Fibroblast of the conjunctiva (primary cell): ENCODE measurements at regions not wholly inside any gene's neighbourhood (a gene's known extent, or its start where the extent isn't known, plus 50 kb on each side); places are given as distances from the start of the nearest gene placed in this dataset.
"Not testable (repeated sequence)": the region's sequence is repeated elsewhere in the genome, so short reads cannot be mapped to it uniquely, and the experiment has no call there.

ENCODE experiments used
- DNase-seq: peaks from one replicate; pipeline ENCODE4 v3.0.0-alpha.2; 2010; ENCODE audit warnings: low read depth

DNA sequence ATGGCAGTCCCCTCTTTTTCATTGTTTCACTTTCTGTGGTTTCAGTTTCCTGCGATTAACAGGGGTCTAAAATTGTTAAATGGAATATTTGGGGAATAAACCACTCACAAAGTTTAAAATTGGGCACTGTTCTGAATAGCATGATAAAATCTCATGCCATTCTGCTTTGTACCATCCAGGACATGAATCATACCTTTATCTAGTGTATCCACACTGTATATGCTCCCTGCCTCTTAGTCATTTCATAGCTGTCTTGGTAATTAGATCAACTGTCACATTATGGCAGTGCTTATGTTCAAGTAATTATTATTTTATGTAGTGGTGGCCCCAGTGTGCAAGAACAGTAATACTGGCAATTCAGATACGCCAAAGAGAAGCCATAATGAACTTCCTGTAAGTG is 734.5 kb downstream of the ZPLD1 start:
- no peak for DNase-seq

DNA sequence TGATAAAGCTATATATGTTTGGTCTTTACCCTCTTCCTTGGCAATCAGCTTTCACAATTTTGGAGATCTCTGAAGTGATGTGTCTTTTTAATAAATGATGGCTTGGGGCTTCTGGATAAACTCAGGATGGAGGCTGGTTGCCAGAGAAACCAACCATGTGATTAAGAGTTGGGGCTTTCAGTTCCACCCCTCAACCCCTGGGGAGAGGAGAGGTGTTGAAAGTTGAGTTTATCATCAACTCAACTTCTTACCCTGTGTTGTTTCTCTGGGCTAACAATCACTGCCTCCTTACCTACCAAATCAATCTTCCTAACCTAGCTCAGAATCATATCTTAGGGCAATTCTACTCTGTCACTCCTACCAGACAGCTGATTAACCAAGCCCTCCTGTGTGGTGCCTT is 735.8 kb downstream of the ZPLD1 start:
- no peak for DNase-seq

DNA sequence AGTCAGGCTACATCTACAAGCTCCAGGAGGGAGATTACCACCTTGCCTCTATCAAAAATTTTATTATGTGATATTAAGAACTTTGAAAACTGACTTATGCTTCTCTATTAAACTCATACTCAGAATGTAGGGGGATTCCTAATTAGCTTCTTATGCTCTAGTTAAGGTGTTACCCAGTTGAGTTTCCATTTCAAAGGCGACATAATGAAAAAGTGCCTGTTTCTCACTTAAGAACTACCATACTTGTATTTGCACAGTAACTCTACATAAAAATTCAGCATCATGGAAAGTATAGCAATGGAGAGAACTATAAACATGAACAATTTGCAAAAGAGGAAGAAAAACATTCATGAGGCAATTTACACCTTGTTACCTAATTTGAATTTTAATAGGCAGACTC is 739.1 kb downstream of the ZPLD1 start:
- no peak for DNase-seq

DNA sequence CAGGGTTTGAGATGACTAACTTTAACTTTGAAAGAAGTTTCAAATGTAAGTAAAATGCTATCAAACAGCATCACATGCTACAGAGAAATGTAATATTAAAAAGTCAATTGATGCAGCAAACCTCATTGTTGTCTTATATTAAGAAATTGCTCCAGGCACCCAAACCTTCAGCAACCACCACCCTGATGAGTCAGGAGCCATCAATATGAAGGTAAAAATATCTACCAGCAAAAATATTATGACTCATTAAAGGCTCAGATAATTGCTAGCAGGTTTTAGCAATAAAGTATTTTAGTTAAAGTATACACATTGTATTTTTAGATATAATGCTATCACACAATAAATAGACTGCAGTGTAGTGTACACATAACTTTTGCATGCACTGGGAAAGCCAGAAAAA is 746.3 kb downstream of the ZPLD1 start:
- DNase-seq, result no peak

DNA sequence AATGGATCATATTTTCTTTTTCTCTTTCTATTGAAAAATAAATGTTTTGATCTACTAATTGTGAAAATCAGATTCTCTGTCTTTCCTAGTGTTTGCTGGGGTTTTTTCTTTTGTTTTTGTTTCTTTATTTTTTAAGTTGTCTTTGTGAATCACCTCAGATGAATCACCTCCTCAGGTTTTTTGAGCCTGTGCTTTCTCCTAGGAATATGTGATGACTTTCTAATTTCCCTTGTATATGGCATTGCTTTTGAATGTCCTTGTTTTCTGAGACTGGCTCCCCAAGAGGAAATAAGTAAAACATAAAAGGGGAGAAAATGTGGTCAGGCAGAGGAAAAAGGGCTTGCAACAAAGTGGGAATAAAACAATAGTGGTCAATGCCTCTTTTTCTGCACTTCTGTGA is 750.0 kb downstream of the ZPLD1 start:
- no peak for DNase-seq

DNA sequence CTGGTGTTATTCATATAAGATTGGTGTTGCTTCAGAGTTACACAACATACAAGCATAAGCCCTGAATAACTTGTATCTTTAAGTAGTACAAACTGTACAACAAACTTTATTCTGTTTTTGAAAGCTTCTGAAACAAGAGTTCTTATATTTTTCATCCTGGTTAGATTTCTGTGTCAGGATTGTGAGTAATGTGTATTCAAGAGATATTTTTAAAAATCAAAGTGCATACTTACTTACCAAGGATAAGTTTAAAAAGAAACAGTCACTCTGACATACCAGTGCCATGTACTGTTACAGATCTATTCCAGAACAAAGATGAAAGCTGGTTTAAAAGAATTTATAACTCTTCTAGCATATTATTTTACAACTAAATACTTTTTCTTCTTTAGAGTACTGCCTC is 755.1 kb downstream of the ZPLD1 start:
- no peak for DNase-seq

DNA sequence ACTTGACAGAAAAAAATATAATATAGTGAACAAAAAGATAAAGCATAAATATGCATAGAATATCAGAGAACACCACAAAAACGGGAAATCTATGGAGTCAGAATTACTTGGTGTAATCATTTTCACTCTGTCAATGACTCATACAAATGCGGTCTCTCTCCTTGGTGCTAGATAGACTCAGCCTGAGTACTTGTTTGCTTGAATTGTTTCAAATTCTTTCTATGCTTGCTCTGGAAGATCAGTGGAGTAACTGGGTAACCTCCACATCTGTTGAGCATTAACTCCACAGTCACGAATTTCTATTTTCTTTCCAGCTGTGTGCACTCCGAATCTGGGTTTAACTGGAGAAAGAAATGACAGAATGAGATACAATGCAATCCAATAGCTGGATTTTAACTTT is 760.4 kb downstream of the ZPLD1 start:
- DNase-seq, result no peak

DNA sequence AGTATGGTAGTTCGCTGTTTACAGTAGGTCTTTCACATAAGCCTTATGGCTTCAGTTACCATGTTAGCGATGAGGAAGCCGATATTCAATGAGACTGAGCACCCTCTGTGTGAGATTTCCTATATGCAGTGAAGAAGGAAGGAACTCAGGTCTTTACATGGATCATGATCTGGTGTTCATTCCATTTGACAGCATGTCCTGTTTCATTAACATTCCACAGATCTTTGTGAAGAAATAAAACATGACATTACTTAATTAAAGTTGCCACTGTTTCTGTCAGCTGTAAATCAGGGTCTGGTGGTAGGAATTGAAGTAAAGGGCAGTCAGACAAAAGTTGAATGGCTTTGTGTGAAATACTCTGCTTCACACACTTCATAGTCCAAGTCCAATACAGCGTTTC is 768.6 kb downstream of the ZPLD1 start:
- DNase-seq, result no peak

DNA sequence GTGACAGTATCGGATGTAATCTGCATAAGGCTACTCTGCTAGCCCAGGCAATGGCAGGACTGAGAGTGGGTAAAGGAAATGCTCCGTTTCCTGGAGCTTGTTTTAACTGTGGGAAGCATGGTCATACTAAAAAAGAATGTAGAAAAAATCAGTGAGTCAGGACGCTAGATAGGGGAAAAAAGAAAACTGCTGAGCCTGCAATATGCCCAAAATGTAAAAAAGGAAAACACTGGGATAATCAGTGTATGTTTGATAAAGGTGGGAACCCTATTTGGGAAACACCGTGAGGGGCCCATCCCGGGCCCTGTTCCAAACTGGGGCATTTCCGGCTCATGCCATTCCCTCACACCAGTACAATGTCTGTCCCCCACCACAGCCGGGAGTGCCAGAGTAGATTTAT is 775.8 kb downstream of the ZPLD1 start:
- DNase-seq, result no peak

DNA sequence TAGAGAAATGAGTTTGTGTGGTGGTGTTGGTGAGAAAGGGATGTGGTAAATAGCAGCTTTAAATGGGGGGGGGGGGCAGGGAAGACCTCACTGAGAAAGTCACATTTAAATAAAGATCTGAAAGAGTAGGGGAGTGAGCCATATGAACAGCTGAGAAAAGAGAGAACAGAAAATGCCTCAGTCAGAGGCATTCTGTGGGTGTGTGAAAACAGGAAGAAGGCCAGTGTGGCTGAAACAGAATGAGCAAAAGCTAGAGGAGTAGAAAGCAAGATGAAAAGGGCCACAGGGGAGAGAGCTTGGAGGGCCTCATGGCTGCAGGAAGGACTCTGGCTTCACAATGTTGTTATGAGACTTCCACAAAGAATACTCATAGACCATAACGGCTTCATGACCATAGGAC is 783.3 kb downstream of the ZPLD1 start:
- no peak for DNase-seq

DNA sequence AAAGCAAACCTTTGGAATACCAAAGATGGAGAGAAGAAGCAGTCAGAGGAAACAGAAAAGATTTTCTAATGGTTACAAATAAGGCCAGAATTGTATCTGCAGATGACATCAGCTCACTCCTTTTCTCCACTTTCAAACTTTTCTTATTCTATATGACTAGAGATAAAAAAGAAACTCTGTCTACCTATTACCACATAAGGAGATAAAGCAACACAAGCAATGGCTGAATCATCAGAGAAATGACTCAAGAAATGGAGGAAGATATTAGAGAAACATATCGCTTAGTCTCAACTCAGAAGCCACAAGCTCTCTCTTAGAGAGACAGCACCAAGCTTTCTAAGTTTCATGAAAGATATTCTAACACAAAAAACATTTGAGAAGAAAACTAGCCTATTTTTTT is 784.0 kb downstream of the ZPLD1 start:
- no peak for DNase-seq

DNA sequence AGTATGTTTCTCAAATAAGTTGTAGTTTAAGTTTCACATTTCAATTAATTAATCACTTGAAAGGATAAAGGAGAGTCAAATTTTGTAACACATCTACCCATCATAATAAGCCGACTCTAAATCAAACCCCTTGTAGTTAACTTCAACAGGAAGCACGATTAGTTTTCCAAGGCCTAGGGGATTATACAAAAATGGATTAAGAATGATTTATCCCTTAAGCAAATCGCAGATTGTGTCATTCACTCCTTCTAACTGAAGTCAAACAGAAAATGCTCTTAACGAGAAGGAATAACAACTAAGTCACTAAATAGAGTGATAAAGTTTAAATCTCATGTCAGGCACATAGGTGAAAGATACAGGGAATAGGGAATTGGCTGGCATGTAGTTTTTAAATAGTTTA is 792.8 kb downstream of the ZPLD1 start:
- DNase-seq, result no peak

DNA sequence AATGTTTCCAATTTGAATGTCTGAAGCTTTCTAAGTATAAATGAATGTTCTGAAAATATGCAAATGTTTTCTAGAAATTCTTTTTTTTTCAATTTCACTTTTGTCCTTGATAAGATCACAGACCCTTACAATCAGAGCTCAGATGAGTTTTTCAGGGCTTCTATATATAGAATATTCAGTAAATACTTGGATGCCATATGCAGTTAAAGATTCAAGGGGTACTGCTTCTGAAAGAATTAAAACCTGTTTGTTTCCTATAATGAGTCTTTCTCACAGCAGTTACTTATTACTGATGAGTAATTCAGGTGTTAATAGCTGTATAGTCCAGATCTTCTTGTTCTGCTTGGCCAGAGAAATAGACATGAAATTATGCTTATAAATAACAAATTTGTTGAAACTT is 812.6 kb downstream of the ZPLD1 start:
- no peak for DNase-seq

DNA sequence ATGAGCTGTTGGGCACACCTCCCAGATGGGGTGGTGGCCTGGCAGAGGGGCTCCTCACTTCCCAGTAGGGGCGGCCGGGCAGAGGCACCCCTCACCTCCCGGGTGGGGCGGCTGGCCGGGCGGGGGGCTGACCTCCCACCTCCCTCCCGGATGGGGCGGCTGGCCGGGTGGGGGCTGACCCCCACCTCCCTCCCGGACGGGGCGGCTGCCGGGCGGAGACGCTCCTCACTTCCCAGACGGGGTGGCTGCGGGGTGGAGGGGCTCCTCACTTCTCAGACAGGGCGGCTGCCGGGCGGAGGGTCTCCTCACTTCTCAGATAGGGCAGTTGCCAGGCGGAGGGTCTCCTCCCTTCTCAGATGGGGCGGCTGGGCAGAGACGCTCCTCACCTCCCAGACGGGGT is 820.0 kb downstream of the ZPLD1 start:
- not testable (repeated sequence) for DNase-seq

DNA sequence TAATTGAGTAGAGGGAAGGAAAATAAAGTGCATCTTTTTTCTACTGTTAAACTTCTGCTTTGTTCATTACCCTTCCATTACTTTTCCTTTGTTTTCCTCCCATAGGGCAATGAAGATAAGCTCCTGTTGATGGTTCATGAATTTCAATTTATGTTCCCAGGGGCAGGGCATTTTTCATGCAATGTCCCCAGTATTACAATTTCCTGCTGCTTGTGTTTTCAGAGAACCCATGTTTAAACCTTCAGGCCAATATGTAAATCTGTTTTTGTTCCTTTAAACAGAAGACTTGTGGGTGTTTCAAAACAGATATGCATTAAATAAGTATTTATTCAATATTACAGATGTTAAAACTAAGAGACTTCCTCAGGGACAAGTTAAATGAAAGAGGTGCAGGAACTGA is 834.5 kb downstream of the ZPLD1 start:
- DNase-seq, result no peak

DNA sequence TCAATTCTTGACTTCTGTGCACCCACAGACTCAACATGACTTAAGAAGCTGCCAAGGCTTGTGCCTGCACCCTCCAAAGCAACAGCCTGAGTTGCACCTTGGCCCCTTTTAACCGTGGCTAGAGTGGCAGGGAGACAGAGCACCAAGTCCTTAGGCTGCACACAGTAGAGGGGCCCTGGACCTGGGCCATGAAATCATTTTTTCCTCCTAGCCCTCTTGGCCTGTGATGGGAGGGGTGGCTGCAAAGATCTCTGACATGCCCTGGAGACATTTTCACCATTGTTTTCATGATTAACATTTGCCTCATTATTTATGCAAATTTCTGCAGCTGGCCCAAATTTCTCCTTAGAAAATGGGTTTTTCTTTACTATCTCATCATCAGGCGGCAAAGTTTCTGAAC is 836.8 kb downstream of the ZPLD1 start:
- DNase-seq, result no peak

DNA sequence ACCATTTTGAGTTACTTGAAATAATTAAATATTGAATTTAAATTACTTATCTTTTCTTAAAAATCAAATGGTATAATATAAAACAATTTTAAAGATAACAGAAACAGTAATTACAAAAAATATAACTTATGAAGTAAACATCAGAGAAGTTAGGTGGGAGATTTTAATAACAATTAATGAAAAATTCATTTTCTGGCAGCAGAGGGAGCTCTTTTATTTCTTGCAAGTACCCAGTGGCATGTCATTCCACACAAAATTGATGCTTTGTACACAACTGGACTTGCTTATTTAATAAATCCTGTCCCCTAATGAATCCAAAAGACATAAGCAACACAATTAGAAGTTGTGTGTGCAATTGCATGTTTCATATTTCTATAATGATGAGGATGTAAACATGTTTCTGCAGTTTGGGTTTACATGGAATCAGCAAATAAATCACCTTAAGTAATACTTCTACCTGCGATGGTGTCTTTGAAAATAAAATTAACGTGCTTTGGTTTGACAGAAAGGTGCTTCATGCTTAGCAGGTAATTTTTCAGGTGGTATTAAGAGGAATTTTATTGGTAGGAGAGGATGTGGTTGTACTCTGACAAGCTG is 861.3 kb downstream of the ZPLD1 start:
- DNase-seq, result peak; percentile 0

DNA sequence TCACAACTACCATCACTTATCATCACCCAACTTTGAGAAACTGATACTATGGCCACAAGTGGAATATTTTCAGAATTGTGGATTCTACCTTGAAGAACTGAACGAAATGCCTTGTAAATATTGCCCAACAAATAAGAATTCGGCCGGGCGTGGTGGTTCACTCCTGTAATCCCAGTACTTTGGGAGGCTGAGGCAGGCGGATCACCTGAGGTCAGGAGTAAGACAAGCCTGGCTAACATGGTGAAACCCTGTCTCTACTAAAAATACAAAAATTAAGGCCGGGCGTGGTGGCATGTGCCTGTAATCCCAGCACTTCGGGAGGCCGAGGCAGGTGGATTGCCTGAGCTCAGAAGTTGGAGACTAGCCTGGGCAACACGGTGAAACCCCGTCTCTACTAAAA is 862.7 kb downstream of the ZPLD1 start:
- not testable (repeated sequence) for DNase-seq

DNA sequence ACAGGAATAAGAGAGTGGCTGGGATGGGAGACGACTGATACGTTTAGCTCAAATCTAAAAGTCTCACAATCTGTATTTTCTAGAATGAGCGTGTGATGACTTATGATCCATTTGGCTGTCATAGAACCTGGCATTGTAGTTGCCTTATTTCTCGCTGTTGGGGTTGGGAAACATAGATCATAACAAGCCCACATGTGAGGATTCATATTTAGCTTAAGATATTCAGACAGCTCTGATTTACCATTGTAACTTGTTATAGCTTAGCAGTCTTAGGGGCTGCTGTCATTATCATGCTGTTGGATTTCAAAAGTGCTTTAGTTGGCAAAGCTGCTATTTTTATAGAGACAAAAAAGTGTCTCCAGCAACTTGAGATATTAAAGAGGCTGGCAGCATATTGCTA is 871.3 kb downstream of the ZPLD1 start:
- no peak for DNase-seq

DNA sequence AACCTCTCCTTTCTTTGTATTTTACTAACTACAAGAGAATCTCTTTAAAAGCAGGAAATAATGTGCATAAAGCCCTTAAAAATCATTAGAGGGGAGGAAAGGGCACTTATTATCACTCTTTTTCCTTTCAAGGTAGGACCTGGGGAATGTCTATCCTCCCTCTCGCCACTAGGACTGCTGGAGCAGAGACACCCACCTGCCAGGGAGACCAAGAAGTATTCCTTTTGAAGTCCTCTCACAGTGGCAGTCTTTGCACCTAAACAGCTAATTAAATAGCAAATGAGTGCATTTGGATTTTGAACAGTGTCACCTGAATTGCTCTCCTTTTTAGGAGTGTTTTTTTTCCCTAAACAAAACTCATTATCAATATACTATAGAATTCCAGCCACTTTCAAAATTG is 874.1 kb downstream of the ZPLD1 start:
- no peak for DNase-seq

DNA sequence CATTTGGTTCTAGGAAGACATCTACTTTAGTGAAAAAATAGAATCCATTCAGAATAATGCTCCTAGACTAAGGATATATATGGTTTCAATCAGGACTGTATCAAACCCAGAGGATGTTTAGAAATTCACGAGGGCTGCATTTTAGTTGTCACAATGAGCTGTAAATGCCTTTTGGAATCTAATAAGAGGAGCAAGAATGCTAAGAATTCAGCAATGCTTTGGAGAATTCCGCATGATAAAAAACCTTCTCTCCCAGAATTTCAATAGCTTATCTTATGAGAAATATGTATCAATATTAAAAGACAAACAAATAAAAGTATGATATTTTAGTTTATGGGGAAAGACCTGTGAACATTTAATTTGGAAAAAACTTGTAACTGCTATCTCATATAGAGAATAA is 885.1 kb downstream of the ZPLD1 start:
- DNase-seq, result no peak

DNA sequence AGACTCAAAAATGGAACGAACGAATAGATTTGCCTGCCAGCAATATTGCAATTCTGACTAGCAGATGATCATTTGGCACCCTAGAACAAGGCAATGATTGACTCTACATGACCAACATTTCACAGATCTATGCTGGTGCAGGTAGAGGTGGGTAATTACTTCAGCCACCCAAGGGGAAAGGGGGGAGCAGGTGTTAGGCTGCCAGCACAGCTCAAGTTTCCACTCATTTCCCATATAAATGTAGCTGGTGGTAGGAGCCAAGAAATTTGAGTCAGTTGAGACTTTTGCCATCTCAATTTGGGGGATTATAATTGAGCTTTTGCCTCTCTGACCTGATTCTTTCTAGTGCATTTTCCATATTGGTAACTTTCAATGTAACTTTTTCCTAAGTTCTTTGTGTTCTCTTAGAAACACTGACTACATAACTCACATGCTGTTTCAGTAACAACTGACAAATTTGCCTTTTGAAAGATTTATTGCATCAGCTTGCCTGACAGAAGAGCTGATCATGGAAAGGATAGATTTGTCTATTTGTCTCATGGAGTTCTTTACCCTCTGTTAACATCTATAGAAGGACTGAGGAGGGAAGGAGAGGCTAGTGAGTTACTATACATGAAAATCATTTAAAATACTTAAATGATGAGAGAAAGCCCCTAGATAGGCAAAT is 902.5 kb downstream of the ZPLD1 start:
- DNase-seq, result no peak

DNA sequence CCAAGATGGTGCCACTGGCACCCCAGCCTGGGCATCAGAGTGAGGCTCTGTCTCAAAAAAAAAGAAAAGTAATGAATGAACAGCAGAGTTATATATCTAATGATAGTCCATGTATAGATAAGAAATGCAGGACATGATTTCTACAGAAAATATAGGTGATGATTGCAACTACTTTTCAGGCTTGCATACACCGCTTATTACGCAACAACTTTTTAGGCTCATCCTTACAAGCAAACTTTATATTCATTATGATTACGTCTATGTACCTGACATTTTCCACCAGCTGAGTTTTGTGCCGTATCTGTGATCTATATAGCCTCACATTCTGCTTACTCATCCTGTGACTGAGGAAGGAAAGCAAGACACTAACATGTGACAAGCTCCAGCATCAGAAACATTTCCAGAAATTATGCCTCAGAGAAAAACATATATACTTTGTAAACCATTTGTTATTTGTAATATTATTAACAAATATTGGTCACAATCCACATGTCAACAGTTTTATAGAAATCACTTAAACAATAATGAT is 906.3 kb downstream of the ZPLD1 start:
- DNase-seq, result no peak

DNA sequence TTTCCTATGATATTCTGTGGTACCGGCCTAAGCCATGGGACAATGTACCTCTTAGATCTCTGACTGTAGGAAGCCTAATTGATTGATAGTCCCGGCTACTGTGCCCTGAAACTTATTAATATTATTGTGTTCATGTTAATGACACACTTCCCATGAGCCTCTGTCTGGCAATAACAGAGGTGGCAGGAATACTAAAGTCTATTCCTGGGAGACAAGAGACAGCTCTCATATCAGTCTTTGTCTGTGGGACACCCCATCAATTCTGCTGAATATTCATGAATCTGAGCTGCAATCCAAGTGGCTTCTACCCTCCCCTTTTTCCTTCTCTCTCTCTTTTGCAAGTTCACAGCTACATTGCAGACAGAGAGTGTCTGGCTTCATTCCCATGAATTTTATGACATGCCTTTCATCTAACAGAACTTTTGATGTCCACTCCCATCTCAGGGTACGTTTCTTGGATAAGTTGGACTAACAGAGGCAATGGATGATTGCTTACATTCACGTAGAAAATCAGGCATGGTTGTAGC is 907.5 kb downstream of the ZPLD1 start:
- DNase-seq, result no peak
